WTC11 (cell line): ENCODE measurements at regions not wholly inside any gene's neighbourhood (a gene's known extent, or its start where the extent isn't known, plus 50 kb on each side); places are given as distances from the start of the nearest gene placed in this dataset.

ENCODE experiments used
- TF ChIP-seq, protein P1 (sequence below): sonication (generic); formaldehyde crosslinking; IDR thresholded peaks from 2 replicates; pipeline ENCODE4 v1.8.0; 2022; ENCODE audit warnings: mild to moderate bottlenecking, missing genetic modification reagents
- TF ChIP-seq, protein P2 (sequence below): fragments of 200-600 bp; IDR thresholded peaks from 2 replicates; pipeline ENCODE4 v1.8.0; 2022; ENCODE audit warnings: antibody characterized with exemption

DNA sequence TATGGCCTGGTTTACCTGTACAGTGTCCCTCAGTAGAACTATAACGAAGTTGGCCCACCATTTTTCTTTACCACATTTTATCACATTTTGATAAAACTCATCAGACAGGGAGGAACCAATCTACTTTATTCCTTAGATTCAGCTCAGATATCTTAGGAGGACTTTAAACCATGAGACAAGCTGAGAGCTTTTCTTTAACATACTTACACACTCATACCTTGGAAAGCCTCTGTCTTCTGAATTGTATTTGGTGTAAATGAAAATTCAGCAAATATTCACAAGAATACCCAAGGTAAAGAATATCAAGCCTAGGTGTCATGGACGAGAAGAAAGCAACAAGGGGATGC lies 313.2 kb downstream of the ENC1 start:
- TF ChIP-seq, protein P1, sequence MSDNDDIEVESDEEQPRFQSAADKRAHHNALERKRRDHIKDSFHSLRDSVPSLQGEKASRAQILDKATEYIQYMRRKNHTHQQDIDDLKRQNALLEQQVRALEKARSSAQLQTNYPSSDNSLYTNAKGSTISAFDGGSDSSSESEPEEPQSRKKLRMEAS (CRISPR knock-in tag), result no peak
- TF ChIP-seq, protein P2, sequence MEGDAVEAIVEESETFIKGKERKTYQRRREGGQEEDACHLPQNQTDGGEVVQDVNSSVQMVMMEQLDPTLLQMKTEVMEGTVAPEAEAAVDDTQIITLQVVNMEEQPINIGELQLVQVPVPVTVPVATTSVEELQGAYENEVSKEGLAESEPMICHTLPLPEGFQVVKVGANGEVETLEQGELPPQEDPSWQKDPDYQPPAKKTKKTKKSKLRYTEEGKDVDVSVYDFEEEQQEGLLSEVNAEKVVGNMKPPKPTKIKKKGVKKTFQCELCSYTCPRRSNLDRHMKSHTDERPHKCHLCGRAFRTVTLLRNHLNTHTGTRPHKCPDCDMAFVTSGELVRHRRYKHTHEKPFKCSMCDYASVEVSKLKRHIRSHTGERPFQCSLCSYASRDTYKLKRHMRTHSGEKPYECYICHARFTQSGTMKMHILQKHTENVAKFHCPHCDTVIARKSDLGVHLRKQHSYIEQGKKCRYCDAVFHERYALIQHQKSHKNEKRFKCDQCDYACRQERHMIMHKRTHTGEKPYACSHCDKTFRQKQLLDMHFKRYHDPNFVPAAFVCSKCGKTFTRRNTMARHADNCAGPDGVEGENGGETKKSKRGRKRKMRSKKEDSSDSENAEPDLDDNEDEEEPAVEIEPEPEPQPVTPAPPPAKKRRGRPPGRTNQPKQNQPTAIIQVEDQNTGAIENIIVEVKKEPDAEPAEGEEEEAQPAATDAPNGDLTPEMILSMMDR, result no peak
